ENCODE measurements at regions not wholly inside any gene's neighbourhood (a gene's known extent, or its start where the extent isn't known, plus 50 kb on each side); places are given as distances from the start of the nearest gene placed in this dataset.
"Not testable (repeated sequence)": the region's sequence is repeated elsewhere in the genome, so short reads cannot be mapped to it uniquely, and the experiment has no call there.

DNA sequence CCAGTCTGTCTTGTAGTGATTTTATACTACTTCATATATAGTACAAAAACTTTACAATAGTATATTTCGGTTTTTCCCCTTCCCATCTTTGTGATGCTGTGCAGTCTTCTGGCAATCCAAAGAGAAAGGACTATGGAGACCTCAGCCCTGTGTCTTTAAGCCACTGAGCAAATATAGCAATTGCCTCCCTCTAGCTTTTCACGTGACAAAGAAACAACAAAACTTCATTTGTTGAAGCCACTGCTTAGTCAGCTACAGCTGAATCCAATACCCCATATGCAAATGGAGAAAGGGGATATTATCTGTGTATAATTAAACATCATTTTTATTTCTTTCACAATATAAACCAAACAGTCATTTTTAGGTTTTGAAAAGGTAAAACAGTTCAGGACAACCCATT is 142.8 kb upstream of the STK32A start:
- Mint-ChIP-seq H3K4me3 (no peak overlapping the region), H3K36me3 (no peaks in the 10 kb centered on the region), H3K9me3 (peaks cover 2% of the 10 kb centered on the region), H3K4me1 (no peaks in the 10 kb centered on the region), H3K27ac (no peak overlapping the region)
- ATAC-seq (no peak), DNase-seq (ENCODE audit: low spot score in 2 of 2) (no peak)

DNA sequence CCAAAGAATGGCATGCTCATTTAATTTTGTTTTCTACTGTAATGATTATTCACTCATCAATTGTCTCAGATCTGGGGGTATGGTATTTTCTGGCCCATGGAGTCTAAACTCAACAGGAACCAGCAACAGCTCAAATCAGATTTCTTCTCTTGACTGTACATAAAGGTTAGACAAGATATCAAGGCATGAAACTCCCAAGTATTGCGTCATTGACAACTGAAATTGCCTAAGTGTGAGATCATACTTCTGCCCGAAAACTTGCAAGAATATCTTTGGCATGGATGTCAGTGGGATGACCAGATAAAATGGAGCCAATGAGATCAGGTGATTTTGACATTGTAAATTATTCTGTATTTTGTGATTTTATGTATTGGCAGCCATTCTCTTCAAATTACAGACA is 141.7 kb upstream of the STK32A start:
- Mint-ChIP-seq H3K4me1 (no peaks in the 10 kb centered on the region), H3K4me3 (no peak overlapping the region), H3K27ac (no peak overlapping the region), H3K36me3 (no peaks in the 10 kb centered on the region), H3K9me3 (peaks cover 2% of the 10 kb centered on the region)
- no peak for ATAC-seq
- DNase-seq (ENCODE audit: low spot score in 2 of 2) = no peak

DNA sequence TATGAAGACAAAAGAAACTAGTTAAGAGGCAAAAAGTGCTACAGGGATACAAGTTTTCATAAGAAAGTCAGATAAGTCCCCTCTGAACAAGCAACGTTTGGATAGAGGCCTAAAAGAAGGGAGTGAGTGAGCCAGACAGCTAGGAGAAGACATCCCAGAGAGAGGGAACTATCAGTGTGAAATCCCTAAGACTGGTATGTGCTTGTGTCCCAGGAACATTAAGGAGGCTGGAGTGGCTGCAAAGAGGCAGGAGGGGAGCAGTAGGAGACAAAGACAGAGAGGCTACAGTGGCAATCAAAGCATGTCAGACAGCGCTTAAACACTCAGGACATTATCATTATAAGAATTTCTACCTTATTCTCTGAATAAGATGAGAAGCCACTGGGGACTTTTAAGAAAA is 139.1 kb upstream of the STK32A start:
- H3K27ac Mint-ChIP-seq = no peak overlapping the region
- no peaks in the 10 kb centered on the region for H3K36me3 Mint-ChIP-seq
- no peak for DNase-seq (ENCODE audit: low spot score in 2 of 2)
- no peaks in the 10 kb centered on the region for H3K9me3 Mint-ChIP-seq
- no peak for ATAC-seq
- no peaks in the 10 kb centered on the region for H3K4me1 Mint-ChIP-seq
- no peak overlapping the region for H3K4me3 Mint-ChIP-seq

DNA sequence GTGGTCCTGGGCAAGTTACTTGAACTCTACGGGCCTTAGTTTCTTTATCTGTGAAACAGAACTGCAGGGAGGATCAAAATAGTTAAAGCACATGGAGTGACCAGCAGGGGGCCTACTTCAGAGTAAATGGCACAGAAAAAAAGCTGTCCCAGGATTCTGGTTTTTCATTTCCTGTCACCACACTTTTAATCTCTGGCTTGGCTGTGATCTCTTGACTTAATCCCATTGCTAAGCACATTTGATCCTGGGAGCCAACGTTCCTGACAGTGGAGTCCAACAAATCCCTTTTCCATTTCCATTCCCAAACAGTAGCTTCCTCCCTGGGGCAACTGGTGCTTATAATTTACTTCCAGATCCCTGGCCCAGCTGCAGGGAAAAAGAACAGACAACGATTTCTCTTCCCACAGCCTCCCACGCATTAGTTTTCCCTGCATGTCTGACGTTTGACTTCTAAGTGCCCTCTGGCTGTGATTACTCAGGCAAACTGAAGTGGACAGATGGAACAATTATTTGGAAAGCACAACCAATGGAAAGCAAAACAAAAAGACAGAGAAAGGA is 136.5 kb upstream of the STK32A start:
- DNase-seq (ENCODE audit: low spot score in 2 of 2) = no peak
- Mint-ChIP-seq H3K4me3 (no peak overlapping the region), H3K36me3 (no peaks in the 10 kb centered on the region), H3K27ac (no peak overlapping the region), H3K4me1 (no peaks in the 10 kb centered on the region), H3K9me3 (no peaks in the 10 kb centered on the region)
- no peak for ATAC-seq

DNA sequence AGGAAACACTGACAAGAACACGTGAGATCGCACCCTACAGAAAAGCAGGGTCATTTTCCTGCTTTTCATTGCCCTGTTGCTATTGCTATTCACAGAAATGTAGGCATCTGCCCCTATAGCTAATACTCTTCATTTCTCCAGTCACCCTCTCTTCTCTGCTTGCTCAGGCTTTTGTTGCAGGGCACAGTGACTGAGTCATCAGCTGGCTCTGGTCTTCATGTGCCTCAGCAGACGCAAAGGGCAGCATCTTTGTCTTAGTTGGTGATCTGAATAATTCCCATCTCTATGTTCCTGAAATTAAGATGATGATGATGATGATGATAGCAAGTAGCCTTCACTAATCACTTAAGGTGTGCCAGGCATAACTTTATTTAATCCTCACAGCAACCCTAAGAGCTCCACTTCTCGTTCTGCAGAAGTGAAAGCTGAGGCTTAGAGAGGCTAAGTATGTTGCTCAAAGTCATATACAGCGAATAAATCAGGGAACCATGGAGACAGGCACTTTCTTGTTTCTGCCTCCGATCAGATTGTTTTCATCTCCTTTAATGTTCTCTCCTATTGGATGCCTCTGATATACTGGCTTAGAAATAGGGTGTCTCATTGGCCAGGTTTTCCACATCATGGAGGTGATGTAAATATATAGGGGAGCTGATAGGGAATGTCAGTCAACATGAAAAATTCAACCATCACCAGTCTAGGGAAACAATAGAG is 133.0 kb upstream of the STK32A start:
- H3K4me1 Mint-ChIP-seq = no peaks in the 10 kb centered on the region
- no peaks in the 10 kb centered on the region for H3K36me3 Mint-ChIP-seq
- H3K27ac Mint-ChIP-seq = no peak overlapping the region
- ATAC-seq = no peak
- H3K9me3 Mint-ChIP-seq = no peaks in the 10 kb centered on the region
- H3K4me3 Mint-ChIP-seq = no peak overlapping the region
- no peak for DNase-seq (ENCODE audit: low spot score in 2 of 2)

DNA sequence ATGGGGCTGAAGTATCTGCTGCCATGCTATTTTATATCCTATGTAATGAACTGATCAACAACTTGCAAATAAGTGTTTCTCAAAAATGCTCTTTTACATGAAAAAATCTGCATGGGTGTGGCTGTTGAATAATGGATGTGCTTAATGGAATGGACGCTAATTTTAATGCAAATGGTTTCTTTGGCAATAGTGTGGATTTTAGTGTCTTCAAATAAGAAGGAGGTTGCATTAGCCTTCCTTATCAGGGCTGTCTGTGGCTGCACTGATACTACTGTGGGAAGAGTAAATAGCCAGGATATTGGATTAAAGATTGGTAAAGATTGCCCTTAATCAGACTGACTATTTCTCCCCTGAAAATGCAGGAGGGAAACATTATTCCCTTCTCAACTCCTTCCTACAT is 121.9 kb upstream of the STK32A start:
- no peaks in the 10 kb centered on the region for H3K9me3 Mint-ChIP-seq
- no peak overlapping the region for H3K27ac Mint-ChIP-seq
- ATAC-seq = no peak

DNA sequence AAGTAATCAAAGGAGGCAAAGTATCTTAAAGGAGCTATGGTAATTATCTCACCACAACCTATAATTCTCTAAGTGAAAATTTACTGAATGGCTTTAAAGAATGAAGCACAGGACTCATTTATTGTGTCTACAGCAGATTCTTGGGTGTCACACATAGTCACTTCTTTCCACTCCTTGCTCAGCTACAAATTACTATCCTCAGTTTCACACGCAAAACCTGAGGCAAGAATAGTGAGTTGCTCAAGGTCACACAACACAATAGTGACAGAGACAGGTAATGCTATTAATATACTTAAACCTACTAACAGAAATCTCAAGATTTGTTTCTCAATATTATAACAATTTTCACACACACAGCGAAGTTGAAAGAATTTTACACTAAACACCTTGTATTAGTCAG is 120.9 kb upstream of the STK32A start:
- Mint-ChIP-seq H3K4me3 (no peak overlapping the region), H3K9me3 (no peaks in the 10 kb centered on the region), H3K4me1 (no peaks in the 10 kb centered on the region), H3K36me3 (no peaks in the 10 kb centered on the region), H3K27ac (no peak overlapping the region)
- ATAC-seq (no peak), DNase-seq (ENCODE audit: low spot score in 2 of 2) (no peak)

More for the DNA sequence above, 121.9 kb upstream of the STK32A start:
- H3K36me3 Mint-ChIP-seq = no peaks in the 10 kb centered on the region
- no peak overlapping the region for H3K4me3 Mint-ChIP-seq
- DNase-seq (ENCODE audit: low spot score in 2 of 2) = no peak
- no peaks in the 10 kb centered on the region for H3K4me1 Mint-ChIP-seq

DNA sequence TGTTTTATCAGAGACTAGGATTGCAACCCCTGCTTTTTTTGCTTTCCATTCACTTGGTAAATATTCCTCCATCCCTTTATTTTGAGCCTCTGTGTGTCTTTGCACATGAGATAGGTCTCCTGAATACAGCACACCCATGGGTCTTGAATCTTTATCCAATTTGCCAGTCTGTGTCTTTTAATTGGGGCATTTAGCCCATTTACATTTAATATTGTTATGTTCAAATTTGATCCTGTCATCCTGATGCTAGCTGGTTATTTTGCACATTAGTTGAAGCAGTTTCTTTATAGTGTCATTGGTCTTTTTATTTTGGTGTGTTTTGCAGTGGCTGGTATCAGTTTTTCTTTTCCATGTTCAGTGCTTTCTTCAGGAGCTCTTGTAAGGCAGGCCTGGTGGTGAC is 95.1 kb upstream of the STK32A start:
- not testable (repeated sequence) for H3K36me3 Mint-ChIP-seq; ATAC-seq; H3K27ac Mint-ChIP-seq; DNase-seq (ENCODE audit: low spot score in 2 of 2); H3K4me3 Mint-ChIP-seq; H3K4me1 Mint-ChIP-seq
- peaks cover 27% of the 10 kb centered on the region for H3K9me3 Mint-ChIP-seq

DNA sequence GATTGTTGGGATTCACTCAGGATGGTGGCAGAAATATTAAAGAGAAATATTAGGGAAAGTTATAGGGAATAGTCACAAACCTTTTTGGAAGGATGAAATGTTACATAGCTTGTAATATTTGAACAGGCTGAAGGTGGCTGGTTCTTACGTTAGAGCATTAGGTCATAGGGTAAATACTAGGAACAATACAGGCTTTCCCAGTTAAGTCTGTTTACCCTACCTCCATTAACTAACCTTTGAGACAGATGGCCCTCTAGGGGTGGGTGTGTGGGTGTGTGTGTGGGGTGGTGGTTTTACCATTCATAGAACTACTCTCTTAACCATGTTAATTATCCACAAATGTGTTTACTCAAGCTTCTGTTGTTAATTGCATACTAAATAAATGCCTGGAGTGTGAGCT is 94.3 kb upstream of the STK32A start:
- Mint-ChIP-seq H3K4me1 (no peaks in the 10 kb centered on the region), H3K36me3 (no peaks in the 10 kb centered on the region), H3K4me3 (no peak overlapping the region), H3K27ac (no peak overlapping the region), H3K9me3 (peaks cover 27% of the 10 kb centered on the region)
- no peak for ATAC-seq
- DNase-seq (ENCODE audit: low spot score in 2 of 2) = no peak

DNA sequence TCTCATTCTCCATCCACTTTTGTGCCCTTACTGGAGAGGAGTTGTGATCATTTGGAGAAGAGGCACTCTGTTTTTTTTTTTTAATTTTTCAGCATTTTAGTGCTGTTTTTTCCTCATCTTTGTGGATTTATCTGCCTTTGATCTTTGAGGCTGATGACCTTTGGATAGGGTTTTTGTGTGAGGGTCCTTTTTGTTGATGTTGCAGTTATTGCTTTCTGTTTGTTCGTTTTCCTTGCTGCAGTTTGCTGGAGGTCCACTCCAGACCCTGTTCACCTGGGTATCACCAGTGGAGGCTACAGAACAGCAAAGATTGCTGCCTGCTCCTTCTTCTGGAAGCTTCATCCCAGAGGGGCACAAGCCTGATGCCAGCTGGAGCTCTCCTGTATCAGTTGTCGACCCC is 93.2 kb upstream of the STK32A start:
- H3K4me1 Mint-ChIP-seq; H3K36me3 Mint-ChIP-seq; H3K27ac Mint-ChIP-seq; ATAC-seq; DNase-seq (ENCODE audit: low spot score in 2 of 2); H3K4me3 Mint-ChIP-seq: not testable (repeated sequence)
- peaks cover 27% of the 10 kb centered on the region for H3K9me3 Mint-ChIP-seq

DNA sequence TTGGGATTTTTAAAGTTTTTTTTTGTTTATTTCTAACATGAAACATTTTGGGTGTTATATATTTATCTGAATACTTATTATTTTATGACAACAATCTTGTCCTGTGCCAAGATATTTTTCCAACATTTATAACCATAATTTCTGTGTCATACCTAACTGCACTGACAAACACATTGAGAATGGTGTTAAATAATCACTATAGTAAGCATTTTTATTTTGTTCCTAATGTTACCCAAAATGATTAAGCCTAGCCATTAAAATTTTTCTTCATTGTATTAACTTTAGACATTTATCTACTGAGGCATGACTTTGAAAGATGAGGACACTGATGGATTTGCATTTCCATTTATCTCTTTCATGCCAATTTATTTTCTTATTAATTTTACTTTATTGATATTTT is 91.6 kb upstream of the STK32A start:
- no peaks in the 10 kb centered on the region for H3K4me1 Mint-ChIP-seq
- peaks cover 20% of the 10 kb centered on the region for H3K9me3 Mint-ChIP-seq
- no peak overlapping the region for H3K27ac Mint-ChIP-seq
- H3K36me3 Mint-ChIP-seq = no peaks in the 10 kb centered on the region
- no peak for DNase-seq (ENCODE audit: low spot score in 2 of 2)
- ATAC-seq = no peak
- no peak overlapping the region for H3K4me3 Mint-ChIP-seq

DNA sequence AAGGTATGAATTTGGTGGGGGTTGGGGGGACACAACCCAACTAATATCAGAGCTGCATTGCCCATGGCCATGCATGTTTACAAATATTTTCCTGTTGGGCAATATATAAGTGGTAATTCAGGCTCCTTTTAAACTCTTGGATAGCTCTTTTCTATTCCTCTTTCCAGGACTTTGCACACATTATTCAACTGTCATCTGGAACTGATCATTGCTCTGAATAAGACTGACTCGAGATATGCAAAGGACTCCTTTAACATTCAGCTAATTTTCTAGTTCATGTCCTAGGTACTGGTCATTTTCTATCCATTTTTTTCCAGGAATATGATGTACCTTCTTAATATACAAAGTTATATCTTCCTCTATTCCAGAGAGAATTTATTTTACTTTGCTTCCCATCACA is 89.5 kb upstream of the STK32A start:
- ATAC-seq (no peak), DNase-seq (ENCODE audit: low spot score in 2 of 2) (no peak)
- Mint-ChIP-seq H3K4me3 (no peak overlapping the region), H3K9me3 (peaks cover 5% of the 10 kb centered on the region), H3K27ac (no peak overlapping the region), H3K4me1 (no peaks in the 10 kb centered on the region), H3K36me3 (no peaks in the 10 kb centered on the region)

DNA sequence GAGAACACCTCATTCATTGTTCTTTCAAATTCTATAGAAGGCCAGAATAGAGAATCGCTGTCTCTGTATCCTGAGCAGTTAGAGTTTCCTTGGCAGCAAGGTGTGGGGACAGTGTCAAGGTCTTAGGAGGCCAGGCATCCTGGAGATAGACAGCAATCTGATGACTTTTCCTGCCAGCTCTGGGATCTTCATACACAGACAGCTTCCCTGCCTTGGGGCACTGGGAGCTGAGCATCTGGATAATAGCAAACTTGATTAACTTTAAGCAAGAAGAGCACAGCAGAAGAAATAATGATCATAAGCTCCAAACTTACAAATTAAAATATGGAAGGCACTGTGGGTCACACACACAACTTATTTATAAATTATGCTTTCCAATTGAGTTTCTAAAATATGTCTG is 86.1 kb upstream of the STK32A start:
- H3K4me3 Mint-ChIP-seq = no peak overlapping the region
- no peak overlapping the region for H3K27ac Mint-ChIP-seq
- no peaks in the 10 kb centered on the region for H3K9me3 Mint-ChIP-seq
- no peaks in the 10 kb centered on the region for H3K4me1 Mint-ChIP-seq
- no peak for ATAC-seq
- no peak for DNase-seq (ENCODE audit: low spot score in 2 of 2)
- H3K36me3 Mint-ChIP-seq = no peaks in the 10 kb centered on the region

DNA sequence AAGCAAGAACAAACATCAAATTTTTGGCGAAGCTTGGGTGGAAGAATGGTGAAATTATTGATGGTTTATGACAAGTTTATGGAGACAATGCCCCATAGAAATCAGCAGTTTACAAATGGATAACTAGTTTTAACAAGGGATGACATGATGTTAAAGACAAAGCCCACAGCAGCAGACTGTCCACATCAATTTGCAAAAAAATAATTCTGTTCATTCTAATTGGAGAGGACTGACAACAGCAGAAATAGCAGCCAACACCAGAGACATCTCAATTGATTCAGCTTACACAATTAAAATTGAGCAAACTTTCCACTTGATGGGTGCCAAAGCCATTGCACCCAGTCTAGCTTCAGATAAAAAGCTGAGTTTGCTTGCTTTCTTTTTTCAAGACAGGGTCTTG is 82.7 kb upstream of the STK32A start:
- Mint-ChIP-seq H3K36me3 (no peaks in the 10 kb centered on the region), H3K27ac (no peak overlapping the region)

DNA sequence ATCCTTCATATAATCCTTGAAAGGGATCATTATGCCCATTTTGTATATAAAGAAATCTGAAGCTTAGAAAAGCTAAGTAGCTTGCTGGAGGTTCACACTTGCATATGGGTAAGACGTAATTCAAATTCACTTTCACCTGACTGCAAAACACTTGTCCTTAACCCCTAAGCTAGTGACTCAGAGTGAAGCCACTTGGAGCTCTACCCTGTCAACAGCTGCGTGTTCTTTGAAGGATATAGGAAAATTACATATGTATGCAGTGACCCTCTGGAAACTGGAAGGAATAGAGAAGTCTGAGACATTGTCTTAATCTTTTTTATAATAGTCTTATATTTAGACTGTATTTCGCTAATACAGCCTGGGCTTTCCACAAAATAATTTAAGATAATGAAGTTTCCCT is 80.0 kb upstream of the STK32A start:
- no peak overlapping the region for H3K27ac Mint-ChIP-seq
- no peak for ATAC-seq
- H3K36me3 Mint-ChIP-seq = no peaks in the 10 kb centered on the region

More for the DNA sequence above, 82.7 kb upstream of the STK32A start:
- DNase-seq (ENCODE audit: low spot score in 2 of 2) (no peak), ATAC-seq (no peak)
- no peaks in the 10 kb centered on the region for H3K9me3 Mint-ChIP-seq
- no peak overlapping the region for H3K4me3 Mint-ChIP-seq
- no peaks in the 10 kb centered on the region for H3K4me1 Mint-ChIP-seq

DNA sequence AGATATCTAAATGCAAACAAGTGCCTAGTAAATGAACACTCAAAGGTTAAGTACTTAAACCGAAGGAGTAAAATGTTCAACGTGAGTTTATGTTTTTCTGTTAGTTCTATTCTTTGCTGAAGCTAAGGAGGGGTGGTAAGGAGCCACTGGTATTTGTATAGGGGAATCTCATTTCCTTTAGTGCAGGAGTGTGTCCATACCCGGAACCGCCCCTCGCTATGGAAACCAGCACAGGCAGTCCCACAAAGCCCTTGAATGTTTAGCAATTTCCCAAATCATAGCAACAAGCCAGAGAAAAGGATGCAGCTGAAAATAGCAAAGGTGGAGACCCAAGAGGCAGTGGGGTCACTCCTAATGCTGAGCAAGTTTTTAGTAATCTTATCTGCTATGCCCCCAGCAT is 78.8 kb upstream of the STK32A start:
- Mint-ChIP-seq H3K4me3 (no peak overlapping the region), H3K36me3 (no peaks in the 10 kb centered on the region), H3K4me1 (no peaks in the 10 kb centered on the region), H3K27ac (no peak overlapping the region), H3K9me3 (no peaks in the 10 kb centered on the region)
- DNase-seq (ENCODE audit: low spot score in 2 of 2) (no peak), ATAC-seq (no peak)

More for the DNA sequence above, 80.0 kb upstream of the STK32A start:
- no peak overlapping the region for H3K4me3 Mint-ChIP-seq
- no peaks in the 10 kb centered on the region for H3K9me3 Mint-ChIP-seq
- no peaks in the 10 kb centered on the region for H3K4me1 Mint-ChIP-seq
- DNase-seq (ENCODE audit: low spot score in 2 of 2) = no peak
